GM19238 (cell line): ENCODE measurements at regions not wholly inside any gene's neighbourhood (a gene's known extent, or its start where the extent isn't known, plus 50 kb on each side); places are given as distances from the start of the nearest gene placed in this dataset.

ENCODE experiments used
- DNase-seq: peaks from one replicate; pipeline ENCODE4 v3.0.0; 2011; ENCODE audit warnings: low spot score; ENCODE audit not compliant: insufficient read length

DNA sequence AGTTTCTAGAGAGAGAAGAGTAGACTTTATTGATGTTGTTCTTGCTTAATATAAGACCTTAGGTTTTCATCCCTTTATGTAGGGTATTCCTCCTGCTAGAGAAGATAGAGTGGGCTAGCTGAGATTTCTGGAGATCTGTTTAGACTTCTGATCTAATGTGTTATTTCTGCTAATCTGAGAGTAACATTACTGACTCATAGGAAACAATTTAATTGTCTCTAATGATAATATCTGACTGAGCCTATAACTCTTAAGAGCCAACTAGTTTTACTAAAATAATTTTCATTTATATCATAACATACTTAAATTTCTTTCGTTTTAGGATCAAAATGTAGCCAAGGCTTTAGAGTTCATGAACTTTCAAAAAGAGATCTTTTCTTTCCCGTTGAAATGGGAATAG is 618.7 kb upstream of the ZEB2 start:
- no peak for DNase-seq

GRCh38 chr2:145137901-145138300 is 618.0 kb upstream of the ZEB2 start:
- DNase-seq, result no peak

- DNase-seq, result no peak
Observed at GRCh38 chr2:145137211-145137610, 617.3 kb upstream of the ZEB2 start.

DNA sequence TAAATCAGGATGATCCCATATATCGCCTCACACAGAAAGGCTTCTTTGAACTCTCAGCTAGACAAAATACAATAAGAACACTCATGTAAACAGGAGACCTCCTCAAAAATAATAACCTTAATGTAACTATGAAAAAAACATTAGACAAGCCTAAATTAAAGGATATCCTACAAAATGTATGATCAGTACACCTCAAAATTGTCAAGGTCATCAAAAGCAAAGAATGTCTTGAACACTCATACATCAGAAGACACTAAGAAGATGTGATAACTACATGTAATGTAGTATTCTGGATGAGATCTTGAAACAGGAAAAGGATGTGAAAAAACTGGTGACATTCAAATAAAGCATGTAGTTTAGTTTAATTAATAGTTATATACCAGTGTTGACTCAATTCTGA is 616.8 kb upstream of the ZEB2 start:
- no peak for DNase-seq

DNA sequence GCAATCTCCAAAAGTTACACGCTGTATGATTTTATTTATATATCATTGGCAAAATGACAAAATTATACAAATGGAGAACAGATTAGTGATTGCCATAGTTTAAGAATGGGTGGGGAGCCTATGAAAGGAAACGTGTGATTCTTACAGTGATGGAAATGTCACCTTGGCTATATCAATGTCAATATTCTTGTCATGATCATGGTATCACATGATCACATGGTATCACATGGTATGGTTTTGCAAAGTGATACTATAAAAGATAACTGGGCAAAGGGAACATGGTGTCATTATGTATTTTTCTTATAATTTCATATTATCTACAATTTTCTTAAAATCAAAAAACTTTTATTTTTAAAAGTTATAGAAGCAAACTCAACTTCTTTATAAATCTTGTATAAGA is 606.2 kb upstream of the ZEB2 start:
- no peak for DNase-seq

GRCh38 chr2:145124085-145124484 is 604.2 kb upstream of the ZEB2 start:
- no peak for DNase-seq

DNA sequence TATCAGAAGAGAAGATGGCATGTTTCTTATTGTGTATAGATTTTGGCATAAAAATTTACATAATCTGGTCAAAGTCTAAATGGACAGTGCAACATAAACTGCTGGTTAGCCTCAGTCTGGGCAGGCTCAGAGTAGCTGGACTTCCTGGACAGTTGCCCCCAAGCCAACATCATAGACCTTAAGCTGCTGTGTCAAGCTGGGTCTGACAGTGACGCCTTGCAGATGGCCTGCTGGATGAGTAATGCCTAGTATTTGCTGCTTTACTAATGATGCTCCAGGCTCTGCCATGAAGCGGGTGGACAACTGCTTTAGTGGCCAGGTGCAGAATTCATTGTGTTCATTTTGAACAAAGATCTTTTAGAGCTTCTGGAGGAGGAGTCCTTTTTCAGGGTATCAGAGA is 603.7 kb upstream of the ZEB2 start:
- no peak for DNase-seq

- no peak for DNase-seq
Observed at GRCh38 chr2:145119225-145119624, 599.3 kb upstream of the ZEB2 start.

- DNase-seq, result no peak
Observed at GRCh38 chr2:145116834-145117725, 597.2 kb upstream of the ZEB2 start.

GRCh38 chr2:145116056-145116455 is 596.1 kb upstream of the ZEB2 start:
- DNase-seq, result no peak

DNA sequence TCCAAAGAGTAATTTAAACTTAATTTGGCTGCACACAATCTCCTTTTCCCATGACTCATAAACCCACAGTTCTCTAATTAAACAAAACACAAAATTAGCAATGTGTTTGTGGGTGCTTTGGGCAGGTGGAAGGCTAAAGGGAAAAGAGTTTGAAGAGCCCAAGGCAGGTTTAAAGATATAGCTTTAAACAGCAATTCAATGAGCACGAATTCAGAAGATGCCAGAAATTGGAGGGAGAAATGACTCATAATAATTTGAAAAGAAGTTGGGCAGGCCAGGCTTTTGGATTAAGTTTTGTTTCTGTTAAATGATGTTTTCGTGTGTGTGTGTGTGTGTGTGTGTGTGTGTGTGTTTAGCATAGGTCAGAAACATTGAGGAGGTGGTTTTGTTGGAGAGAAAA is 594.8 kb upstream of the ZEB2 start:
- no peak for DNase-seq

DNA sequence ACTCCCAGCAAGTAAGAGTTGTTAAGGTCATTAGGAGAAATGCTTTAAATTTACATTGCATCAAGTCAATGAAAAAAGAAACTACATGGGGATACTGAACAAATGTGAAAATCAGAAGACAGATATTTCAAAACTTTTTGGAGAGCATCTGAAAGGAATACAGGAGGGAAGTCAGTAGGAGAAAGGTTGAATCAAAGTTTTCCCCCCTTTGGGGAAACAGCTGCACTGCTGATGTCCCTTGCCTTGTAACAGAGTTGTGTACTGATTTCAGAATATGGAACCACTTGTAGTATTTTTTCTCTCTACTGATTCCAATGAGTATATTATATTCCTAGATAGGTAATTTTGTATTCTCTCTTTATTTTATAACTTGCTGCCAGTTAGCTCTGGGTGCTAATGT is 592.5 kb upstream of the ZEB2 start:
- no peak for DNase-seq

GRCh38 chr2:145110668-145111356 is 590.9 kb upstream of the ZEB2 start:
- DNase-seq, result no peak

DNA sequence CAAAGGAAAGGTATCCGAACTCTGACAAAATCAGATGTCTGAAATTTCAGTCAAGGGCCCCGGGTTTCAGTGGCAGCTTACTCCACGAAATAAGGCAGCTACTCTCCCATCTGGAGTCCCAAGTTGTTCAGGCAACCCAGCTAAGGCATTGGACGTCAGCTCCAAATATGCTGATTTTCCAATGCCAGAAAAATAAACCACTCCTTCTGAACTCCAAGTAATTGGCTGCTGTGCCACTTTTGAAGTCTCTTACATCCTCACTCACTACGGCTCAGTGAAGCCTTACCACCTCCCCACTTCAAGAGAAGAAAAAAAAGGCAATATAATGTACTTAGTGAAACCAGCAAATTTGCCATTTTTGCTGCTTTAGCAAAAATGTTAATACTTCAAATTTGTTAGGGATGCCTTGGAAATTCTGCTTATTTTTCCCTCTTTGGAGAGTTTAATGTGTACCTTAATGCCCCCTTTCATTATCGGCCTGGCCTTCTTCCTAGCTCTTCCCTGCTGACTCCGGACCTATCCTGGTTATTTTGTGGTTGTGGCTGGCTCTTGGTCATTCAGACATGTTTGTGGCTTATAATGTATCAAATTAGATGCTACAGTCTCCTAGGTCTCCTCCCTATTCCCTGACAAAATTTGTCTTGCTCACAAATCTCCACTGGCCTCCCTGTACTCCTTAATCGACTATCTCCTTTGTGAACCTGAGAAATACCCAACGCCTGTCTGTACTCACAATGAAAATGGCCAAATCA is 589.2 kb upstream of the ZEB2 start:
- DNase-seq, result no peak

- no peak for DNase-seq
Observed at GRCh38 chr2:145108361-145108778, 588.5 kb upstream of the ZEB2 start.

DNA sequence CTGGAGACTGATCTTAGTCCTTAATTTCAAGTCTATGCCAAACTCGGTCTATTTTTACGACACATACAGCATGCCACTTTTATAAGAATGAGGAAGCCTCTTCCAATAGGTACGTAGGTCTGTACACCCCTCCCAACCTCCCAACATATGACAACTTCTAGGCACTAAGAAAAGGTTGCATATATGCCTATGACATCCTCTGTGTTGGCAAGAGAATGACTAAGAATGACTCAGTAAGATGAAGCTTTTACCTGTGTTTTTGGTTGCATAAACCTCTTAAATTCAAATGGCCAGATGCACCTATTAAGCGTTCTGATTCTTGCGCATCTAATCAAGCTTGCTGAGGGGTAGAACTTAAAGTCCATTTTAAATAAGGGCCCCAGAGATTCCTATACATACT is 586.4 kb upstream of the ZEB2 start:
- DNase-seq, result no peak

DNA sequence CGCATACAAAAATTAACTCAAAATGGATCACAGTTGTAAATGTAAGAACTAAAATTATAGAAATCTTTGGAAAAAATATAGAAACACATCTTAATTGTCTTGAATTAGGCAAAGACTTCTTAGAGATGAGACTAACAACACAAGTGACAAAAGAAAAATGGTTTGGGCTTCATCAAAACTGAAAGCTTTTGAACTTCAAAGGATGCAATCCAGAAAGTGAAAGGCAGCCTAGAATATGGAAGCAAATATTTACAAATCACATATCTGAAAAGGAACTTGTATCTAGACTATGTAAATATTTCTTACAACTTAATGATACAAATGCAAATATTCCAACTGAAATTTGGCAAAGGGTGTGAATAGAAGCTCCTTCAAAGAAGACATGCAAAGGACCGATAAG is 582.8 kb upstream of the ZEB2 start:
- no peak for DNase-seq

DNA sequence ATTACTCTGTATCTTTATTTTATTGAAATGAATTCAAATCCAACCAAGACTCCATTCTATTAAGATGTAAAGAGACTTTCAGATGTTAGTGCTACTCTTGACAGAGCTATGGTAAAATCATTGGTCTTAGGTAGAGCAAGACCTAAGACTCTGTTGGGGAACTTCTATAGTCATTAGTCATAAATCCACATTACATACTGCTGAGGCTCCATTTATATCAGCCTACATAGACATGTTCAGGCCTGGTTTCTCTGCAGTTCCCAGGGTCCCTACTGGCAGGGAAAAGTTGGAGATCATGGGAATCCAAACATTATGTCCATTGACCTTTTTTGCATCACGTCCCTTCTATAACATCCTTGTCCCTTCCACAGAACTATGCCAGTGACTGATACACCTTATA is 580.4 kb upstream of the ZEB2 start:
- no peak for DNase-seq

DNA sequence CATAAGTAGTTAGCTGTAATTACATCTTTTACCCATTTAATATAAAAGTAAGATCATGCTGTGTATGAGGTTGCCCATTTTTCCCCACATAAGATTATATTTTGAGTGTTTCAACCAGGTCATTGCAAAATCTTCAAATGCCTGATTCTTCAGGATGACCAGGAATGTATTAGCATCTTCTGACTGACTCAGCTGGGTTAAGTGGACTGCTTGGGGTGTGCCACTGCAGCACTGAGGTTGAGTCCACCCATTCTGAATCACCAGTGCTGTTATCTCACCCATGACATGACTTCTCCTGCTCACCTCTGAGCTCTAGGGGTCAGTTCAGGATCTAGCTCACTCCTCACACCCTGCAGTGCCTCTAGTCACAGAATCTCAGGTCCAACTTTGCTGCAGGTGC is 576.7 kb upstream of the ZEB2 start:
- no peak for DNase-seq

DNA sequence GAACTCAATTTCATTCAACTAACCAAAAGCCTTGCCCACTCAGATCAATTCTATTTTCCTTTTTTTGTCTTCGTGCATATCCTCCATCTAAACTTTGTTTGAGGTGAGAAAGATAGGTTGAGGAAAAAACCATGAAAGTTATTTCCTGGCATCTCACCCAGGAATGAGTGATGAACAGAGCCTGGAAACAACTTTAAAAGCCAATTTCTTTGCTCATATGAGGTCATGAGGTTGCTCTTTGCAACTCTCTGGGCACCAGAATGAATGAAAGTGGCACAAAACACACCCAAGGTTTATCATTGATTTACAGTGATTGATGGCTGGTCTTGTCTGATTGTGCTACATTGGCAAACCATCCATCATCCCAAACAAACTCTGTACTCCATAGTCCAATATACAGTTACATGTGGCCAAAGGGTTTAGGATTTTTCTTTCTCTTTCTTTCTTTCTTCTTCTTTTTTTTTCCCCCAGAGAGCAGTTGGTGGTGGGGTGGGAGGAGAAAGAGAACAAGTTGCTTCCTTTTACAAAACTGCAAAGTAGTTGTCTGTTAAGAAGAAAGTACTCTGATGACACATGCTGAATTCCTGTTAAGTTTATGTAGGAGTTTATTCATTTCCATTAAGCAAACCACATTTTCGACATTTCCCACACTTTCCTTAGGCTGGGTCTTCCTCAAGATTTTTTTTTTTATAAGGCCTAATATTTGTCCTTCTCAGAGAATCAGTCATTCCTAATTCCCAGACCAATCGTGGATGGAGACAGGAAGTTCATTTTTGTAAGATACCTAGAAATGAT is 575.9 kb upstream of the ZEB2 start:
- no peak for DNase-seq

DNA sequence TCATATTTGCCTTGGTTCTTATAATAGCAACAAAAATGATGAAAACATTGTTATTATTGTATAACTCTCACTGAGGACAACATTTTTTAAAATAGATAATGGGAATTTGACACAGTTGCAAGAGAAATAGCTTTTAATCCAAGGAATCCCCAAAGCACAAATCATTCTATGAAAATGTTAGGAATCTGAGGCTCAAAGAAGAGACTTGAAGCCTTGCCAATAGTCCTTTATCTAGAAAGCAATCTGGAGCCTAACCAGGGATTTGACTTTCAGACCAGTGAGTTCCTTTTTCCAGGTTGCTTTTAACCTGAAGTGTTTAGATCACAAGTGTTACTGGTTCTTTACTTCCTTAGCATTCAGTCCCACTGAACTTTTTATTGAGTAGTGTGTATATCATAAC is 574.5 kb upstream of the ZEB2 start:
- DNase-seq, result no peak
